ENCODE measurements at regions not wholly inside any gene's neighbourhood (a gene's known extent, or its start where the extent isn't known, plus 50 kb on each side); places are given as distances from the start of the nearest gene placed in this dataset.

GRCh38 chr2:23128684-23129292 lies 256.2 kb upstream of the KLHL29 start:
- DNase-seq (ENCODE audit: low read depth in 3 of 3): no peak

GRCh38 chr2:23131066-23131575 lies 253.9 kb upstream of the KLHL29 start:
- DNase-seq (ENCODE audit: low read depth in 3 of 3): no peak

GRCh38 chr2:23132000-23132399 lies 253.0 kb upstream of the KLHL29 start:
- DNase-seq (ENCODE audit: low read depth in 3 of 3): no peak

GRCh38 chr2:23132823-23133595 lies 252.0 kb upstream of the KLHL29 start:
- no peak for DNase-seq (ENCODE audit: low read depth in 3 of 3)

- DNase-seq (ENCODE audit: low read depth in 3 of 3): no peak
These were observed 250.3 kb upstream of the KLHL29 start for GRCh38 chr2:23134726-23135125.

GRCh38 chr2:23135481-23136100 lies 249.4 kb upstream of the KLHL29 start:
- no peak for DNase-seq (ENCODE audit: low read depth in 3 of 3)

- DNase-seq (ENCODE audit: low read depth in 3 of 3): no peak
These were observed 247.8 kb upstream of the KLHL29 start for GRCh38 chr2:23137166-23137565.

- no peak for DNase-seq (ENCODE audit: low read depth in 3 of 3)
These were observed 246.3 kb upstream of the KLHL29 start for GRCh38 chr2:23138701-23139100.

GRCh38 chr2:23145460-23145859 lies 239.5 kb upstream of the KLHL29 start:
- DNase-seq (ENCODE audit: low read depth in 3 of 3): no peak

GRCh38 chr2:23146011-23146410 lies 239.0 kb upstream of the KLHL29 start:
- no peak for DNase-seq (ENCODE audit: low read depth in 3 of 3)

- no peak for DNase-seq (ENCODE audit: low read depth in 3 of 3)
These were observed 236.6 kb upstream of the KLHL29 start for GRCh38 chr2:23148342-23148741.

- no peak for DNase-seq (ENCODE audit: low read depth in 3 of 3)
These were observed 235.2 kb upstream of the KLHL29 start for GRCh38 chr2:23149777-23150176.

GRCh38 chr2:23153484-23153883 lies 231.5 kb upstream of the KLHL29 start:
- DNase-seq (ENCODE audit: low read depth in 3 of 3): no peak

GRCh38 chr2:23155022-23155421 lies 230.0 kb upstream of the KLHL29 start:
- DNase-seq (ENCODE audit: low read depth in 3 of 3): no peak

GRCh38 chr2:23157812-23158211 lies 227.2 kb upstream of the KLHL29 start:
- no peak for DNase-seq (ENCODE audit: low read depth in 3 of 3)

GRCh38 chr2:23158306-23158705 lies 226.7 kb upstream of the KLHL29 start:
- no peak for DNase-seq (ENCODE audit: low read depth in 3 of 3)

- DNase-seq (ENCODE audit: low read depth in 3 of 3): no peak
These were observed 225.1 kb upstream of the KLHL29 start for GRCh38 chr2:23159746-23160405.

GRCh38 chr2:23164173-23164572 lies 220.8 kb upstream of the KLHL29 start:
- DNase-seq (ENCODE audit: low read depth in 3 of 3): no peak

- DNase-seq (ENCODE audit: low read depth in 3 of 3): no peak
These were observed 215.1 kb upstream of the KLHL29 start for GRCh38 chr2:23169896-23170295.

- no peak for DNase-seq (ENCODE audit: low read depth in 3 of 3)
These were observed 213.9 kb upstream of the KLHL29 start for GRCh38 chr2:23171108-23171507.

- DNase-seq (ENCODE audit: low read depth in 3 of 3): no peak
These were observed 206.6 kb upstream of the KLHL29 start for GRCh38 chr2:23178396-23178795.

GRCh38 chr2:23183733-23184132 lies 201.2 kb upstream of the KLHL29 start:
- DNase-seq (ENCODE audit: low read depth in 3 of 3): no peak
